B cell (primary cell): ENCODE measurements at regions not wholly inside any gene's neighbourhood (a gene's known extent, or its start where the extent isn't known, plus 50 kb on each side); places are given as distances from the start of the nearest gene placed in this dataset.

Source experiments
- EZH2 ChIP-seq: IDR thresholded peaks from 2 replicates; pipeline ENCODE4 v1.6.1; 2012; ENCODE audit warnings: borderline replicate concordance, low read depth, mild to moderate bottlenecking, moderate library complexity, low read length; ENCODE audit not compliant: insufficient read depth, poor library complexity, severe bottlenecking
- TF ChIP-seq, protein P1 (sequence below): fragments of 200-600 bp; IDR thresholded peaks from one replicate; pipeline ENCODE4 v1.8.0; 2022; ENCODE audit warnings: antibody characterized with exemption, mild to moderate bottlenecking

DNA sequence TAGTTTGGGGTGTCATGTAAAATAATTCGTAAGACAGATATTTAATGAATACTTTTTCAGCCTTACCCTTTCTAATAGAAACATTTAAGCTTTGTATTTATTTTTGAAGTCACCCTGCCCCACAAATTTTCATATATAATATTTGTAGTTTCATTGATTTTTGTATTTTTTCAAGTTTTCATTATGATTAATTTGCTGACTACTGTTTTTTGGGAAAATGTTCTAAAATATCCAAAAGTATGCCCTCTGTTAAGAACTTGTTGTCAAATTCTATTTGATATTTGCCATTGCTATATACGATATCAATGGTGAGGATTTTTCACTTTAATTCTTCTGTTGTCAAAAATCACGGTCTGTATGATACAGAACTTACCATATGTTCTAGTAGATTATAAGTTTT lies 793.9 kb upstream of the CITED2 start:
- TF ChIP-seq, protein P1, sequence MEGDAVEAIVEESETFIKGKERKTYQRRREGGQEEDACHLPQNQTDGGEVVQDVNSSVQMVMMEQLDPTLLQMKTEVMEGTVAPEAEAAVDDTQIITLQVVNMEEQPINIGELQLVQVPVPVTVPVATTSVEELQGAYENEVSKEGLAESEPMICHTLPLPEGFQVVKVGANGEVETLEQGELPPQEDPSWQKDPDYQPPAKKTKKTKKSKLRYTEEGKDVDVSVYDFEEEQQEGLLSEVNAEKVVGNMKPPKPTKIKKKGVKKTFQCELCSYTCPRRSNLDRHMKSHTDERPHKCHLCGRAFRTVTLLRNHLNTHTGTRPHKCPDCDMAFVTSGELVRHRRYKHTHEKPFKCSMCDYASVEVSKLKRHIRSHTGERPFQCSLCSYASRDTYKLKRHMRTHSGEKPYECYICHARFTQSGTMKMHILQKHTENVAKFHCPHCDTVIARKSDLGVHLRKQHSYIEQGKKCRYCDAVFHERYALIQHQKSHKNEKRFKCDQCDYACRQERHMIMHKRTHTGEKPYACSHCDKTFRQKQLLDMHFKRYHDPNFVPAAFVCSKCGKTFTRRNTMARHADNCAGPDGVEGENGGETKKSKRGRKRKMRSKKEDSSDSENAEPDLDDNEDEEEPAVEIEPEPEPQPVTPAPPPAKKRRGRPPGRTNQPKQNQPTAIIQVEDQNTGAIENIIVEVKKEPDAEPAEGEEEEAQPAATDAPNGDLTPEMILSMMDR: no peak
- TF ChIP-seq EZH2: no peak
